H7 (cell line): ENCODE measurements at regions not wholly inside any gene's neighbourhood (a gene's known extent, or its start where the extent isn't known, plus 50 kb on each side); places are given as distances from the start of the nearest gene placed in this dataset.
"Not testable (repeated sequence)": the region's sequence is repeated elsewhere in the genome, so short reads cannot be mapped to it uniquely, and the experiment has no call there.

Experiments
- DNase-seq: peaks from one replicate; pipeline ENCODE4 v3.0.0; 2012
- H3K27me3 ChIP-seq: 2 replicates; pipeline ENCODE4 v1.6.0; 2011; ENCODE audit warnings: mild to moderate bottlenecking, low read length; ENCODE audit not compliant: control insufficient read depth, insufficient read depth
- H3K36me3 ChIP-seq: replicated peaks from 2 replicates; pipeline ENCODE4 v1.5.1; 2011; ENCODE audit warnings: low read length; ENCODE audit not compliant: control insufficient read depth, insufficient read depth
- H3K4me3 ChIP-seq: 2 replicates; pipeline ENCODE4 v1.5.1; 2011; ENCODE audit warnings: low read depth, mild to moderate bottlenecking, control low read depth, low read length, moderate library complexity; ENCODE audit not compliant: insufficient read depth

DNA sequence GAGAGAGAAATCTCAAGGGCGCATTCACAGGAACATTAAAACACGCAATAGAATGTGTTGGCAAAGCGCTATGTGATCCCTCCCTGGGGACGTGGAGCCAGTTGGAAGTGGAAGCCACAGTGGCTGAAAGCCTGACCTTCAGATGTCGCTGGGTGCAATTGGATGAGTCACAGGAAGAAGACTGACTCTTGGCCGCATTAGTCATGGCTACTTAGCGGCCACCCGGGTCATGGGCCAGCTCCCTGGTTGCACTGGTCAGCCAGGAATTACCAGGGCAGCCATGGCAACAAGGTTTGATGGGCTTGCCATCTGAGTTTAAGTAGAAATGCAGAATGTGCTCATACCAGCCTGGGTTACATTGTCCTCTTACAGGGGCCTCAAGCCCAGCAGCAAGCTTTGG, 231.2 kb upstream of the FRG2C start:
- not testable (repeated sequence) for H3K27me3 ChIP-seq, DNase-seq, H3K4me3 ChIP-seq, H3K36me3 ChIP-seq

DNA sequence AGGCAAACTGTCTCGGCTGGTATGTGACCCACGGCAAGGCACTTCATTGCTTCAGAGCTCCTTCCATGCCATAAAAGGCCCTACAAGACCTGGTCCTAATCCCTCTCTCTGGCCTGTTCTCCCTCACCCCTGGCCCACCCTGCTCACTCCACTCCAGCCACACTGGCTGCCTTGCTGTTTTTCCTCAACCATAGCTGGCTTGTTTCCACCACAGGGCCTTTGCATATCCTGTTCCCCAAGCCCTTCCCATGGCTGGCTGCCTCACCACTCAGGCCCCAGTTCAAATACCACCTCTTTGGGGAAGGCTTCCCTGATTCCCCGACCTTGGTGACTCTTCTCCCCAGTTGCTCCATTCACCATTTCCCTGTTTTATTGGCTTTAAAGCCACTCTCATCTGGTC, 230.8 kb upstream of the FRG2C start:
- not testable (repeated sequence) for H3K36me3 ChIP-seq, H3K27me3 ChIP-seq, H3K4me3 ChIP-seq, DNase-seq

DNA sequence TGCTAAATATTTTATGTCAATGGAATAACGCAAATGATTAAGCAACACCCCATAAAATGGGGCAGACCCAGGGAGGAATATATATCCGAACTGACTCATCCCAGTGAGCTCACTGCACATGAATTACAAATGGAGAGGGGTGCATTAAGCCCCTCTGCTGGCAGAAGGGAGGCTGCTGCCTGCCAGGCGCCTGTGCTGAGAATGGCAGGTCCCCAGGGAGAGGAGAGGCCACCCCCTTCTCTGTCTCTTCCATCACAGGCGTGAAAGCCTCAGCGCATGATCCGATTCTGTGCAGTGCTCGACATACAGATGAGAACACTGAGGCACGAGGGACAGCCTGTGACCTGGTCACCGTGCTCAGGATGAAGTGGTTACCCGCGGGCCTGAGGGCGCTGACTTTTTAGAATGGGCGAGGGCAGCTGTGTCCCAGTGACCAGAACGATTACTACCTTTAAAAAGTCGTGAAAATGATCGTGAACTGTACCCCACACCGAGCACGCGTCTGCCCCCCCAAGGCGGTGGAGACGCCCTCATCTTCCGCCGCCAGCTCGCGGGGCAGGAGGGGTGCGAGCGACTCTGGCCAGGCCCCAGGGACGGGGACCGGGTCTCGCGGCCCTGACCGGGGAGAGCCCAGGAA, 229.7 kb upstream of the FRG2C start:
- peak overlapping the region; percentile 59 for H3K4me3 ChIP-seq
- not testable (repeated sequence) for H3K36me3 ChIP-seq, H3K27me3 ChIP-seq
- peak; percentile 37 for DNase-seq

DNA sequence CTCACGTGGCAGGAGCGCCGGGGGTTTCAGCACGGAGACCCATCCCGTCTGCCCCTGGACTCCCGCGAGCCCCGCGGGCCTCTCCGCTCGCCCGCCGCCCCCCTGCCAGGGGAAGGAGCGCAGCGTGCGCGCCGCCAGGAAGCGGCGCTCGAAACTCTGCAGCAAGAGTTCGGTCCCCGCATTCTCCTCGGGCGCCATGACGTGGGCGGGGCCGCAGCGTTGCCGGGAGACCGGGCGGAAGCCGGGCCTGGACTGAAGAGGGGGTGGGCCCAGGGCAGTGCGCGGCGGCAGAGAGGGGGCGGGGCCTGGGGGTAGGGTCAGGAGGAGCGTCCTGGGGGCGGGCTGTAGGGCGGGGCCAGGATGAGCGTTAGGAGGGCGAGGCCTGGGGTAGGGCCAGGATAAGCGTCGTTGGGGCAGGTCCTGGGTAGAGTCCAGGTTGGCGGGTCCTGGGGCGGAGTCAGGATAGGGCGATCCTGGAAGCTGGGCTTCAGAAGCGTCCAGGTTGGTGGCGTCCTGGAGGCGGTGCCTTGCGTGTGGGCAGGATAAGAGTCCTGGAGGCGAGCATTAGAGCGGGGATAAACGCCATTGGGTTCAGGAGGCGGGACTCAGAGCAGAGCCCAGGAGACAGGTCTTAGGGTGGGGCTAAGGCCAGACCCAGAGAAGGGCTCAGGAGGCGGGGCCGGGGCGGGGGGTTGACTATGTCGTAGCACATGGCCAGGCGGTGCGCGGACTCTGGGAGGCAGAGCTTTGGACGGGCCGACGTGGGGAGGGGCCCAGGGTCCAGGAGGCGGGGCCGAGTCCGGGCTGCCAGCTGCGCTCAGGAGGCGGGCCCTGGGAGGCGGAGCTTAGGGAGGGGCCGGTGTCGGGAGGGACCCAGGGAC, 229.0 kb upstream of the FRG2C start:
- H3K27me3 ChIP-seq, H3K36me3 ChIP-seq: not testable (repeated sequence)
- peak overlapping the region; percentile 59 for H3K4me3 ChIP-seq
- peak; percentile 97 for DNase-seq

DNA sequence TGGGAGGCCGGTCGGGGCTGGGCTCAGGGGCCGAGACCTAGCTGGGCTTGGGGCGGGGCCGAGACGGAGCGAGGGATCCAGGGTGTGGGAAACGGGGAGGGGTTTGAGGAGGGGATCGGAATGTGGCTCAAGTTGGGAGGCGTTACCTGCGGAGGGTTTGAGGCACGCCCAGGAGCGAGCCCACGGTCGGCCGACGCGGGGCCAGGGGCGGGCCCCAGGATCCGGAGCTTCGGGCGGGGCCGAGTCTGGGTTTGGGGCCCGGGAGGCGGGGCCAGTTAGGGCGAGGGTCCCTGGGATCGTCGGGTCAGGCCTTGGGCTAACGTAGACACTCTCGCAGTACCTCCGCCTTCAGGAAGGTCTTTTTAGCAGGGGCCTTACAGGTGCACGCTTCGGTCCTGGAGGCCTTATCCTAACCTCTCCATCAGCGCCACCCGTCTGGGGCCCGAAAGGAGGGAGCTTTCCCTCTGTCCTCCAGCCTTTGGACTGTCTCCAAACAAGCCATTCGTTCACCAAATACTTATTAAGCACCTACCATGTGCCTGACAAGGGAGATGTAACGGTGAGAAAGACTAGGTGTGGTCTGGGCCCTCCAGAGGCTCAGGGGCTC, 228.2 kb upstream of the FRG2C start:
- peak overlapping the region; percentile 51 for H3K4me3 ChIP-seq
- not testable (repeated sequence) for H3K27me3 ChIP-seq, H3K36me3 ChIP-seq
- DNase-seq: peak; percentile 89

DNA sequence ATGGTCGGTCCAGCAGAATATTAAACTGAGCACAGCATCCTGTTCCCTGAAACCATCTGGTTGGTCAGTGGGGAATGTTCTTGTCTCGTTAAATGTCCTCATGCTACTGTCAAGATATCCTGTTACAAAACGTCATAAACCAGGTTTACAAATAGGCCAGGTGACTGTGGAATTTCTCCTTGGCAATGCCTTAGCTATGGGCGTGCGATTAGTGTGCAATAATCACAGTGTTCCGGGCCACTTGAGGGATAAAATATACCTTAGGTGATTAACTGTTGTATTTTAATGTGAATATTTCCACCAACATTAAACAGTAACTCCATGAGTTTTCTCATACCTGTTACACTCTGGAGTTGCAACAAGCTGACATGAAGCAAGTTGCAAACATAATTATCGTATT, 223.1 kb upstream of the FRG2C start:
- not testable (repeated sequence) for H3K4me3 ChIP-seq, H3K27me3 ChIP-seq, DNase-seq, H3K36me3 ChIP-seq

DNA sequence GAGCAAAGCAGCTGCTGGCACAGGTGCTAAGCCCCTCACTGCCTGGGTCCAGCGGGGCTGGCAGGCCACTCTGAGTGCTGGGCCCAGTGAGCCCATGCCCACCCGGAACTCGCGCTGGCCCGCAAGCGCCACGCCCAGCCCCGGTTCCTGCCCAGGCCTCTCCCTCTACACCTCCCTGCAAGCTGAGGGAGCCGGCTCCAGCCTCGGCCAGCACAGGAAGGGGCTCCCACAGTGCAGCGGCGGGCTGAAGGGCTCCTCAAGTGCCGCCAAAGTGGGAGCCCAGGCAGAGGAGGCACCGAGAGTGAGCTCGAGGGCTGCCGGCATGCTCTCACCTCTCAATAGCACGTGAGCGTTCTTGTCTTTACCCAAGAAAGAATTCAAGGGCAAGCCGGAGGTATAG, 219.5 kb upstream of the FRG2C start:
- H3K27me3 ChIP-seq, H3K4me3 ChIP-seq, H3K36me3 ChIP-seq, DNase-seq: not testable (repeated sequence)

DNA sequence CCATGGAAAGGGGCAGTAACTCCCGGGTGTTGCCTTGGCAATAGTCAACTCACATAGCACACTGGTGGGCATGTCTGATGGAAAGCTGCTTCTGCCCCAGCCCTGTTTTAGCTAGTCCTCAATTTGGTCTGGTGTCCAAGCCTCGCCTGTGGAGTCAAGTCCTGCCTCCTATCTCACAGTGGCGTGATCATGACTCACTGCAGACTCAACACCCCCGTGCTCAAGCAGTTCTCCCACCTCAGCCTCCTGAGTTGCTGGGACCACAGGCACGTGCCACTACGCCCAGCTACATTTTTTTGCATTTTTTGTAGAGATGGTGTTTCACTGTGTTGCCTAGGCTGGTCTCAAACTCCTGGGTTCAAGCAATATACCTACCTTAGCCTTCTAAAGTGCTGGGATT, 218.9 kb upstream of the FRG2C start:
- H3K36me3 ChIP-seq, H3K27me3 ChIP-seq, H3K4me3 ChIP-seq, DNase-seq: not testable (repeated sequence)

DNA sequence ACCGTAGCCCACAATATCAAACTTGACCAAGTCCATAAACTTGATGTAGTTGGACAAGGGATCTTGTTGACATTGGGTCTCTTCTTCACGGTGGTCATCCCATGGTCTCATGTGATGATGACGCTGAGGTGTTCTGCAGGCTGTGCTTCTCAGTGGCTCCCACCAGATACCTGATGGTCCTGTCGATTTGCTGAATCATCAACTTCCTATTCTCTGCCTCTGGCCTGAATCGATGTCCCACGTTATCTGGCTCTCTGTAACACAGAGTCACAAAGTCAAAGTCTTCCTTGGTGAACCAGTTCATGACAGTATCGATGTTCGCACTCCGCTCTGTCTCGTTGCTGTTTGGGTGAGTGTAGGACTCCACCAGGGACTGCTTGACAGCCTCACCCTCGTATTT, 217.2 kb upstream of the FRG2C start:
- DNase-seq, H3K4me3 ChIP-seq, H3K36me3 ChIP-seq, H3K27me3 ChIP-seq: not testable (repeated sequence)

DNA sequence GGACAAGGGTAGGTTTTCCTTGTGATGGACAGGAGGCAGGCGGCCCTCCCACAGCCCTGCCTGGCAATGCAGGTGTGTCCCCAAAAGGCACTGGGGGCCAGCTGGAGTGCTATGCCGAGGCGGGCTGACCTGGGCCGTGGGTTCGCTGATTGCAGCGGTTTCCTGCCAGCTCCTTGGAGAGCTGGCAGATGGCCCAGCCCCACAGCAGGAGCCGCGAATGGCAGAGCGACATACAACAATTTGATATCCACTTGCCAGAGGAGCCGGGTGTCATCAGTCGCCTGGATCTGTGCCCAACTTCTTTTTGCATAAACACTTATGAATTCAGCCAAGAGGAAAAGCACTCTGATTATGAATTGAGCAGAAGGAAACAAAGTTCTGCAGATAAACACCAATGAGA, 210.8 kb upstream of the FRG2C start:
- H3K4me3 ChIP-seq, H3K27me3 ChIP-seq, DNase-seq, H3K36me3 ChIP-seq: not testable (repeated sequence)

DNA sequence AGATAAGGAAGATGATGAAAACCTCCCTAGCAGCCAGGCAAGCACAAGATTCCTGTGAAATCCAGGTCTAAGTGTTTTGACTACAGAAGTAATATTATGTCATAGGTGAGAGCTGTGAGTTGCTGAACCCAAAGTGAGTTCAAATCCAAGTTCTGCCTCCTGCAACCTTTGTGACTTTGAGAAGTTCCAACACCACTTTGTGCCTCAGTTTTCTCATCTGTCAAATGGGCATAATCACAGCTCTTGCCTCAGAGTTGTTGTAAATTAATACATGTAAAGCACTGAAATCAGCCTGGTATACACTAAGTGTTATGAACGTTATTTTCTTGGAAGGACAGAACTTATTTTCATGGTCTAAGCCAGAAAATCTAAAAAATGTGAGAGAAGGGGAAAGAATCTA, 210.3 kb upstream of the FRG2C start:
- not testable (repeated sequence) for H3K27me3 ChIP-seq, H3K36me3 ChIP-seq, H3K4me3 ChIP-seq, DNase-seq

DNA sequence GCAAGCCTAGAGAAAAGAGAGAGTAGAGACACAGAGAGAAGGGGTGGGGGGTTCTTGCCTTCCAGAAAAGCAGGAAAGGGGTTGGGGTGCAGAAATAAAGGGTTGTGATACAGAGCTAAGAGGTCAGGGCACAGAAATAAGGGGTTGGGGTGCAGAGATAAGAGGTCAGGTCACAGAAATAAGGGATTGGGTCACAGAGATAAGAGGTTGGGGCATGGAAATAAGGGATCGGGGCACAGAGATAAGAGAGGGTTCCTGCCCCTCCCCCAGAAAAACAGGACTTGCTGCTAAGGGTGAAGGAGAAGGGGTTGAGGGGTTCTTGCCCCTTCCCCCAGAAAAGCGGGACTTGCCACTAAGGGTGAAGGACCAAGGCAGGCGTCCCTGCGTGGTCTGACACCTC, 189.6 kb upstream of the FRG2C start:
- not testable (repeated sequence) for H3K27me3 ChIP-seq, H3K36me3 ChIP-seq, H3K4me3 ChIP-seq, DNase-seq

DNA sequence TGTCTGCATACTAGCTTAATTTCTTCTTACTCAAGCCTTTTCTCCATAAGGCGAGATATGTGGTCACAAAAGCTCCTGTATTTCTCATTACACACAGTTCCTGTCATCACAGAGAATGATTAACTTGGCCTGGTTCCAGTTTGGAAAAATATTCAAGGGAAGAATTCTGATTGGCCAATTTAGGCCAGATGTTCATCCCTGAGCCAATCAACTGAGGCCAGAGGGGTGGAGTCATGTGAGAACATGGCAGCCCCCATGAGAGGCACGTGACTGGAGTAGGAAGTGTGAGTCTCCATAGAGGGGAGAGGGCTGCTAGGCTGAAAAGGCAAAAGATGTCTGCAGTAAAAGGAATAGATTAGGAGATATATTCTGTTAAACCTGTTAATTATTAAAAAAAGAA, 167.5 kb upstream of the FRG2C start:
- not testable (repeated sequence) for H3K4me3 ChIP-seq, H3K36me3 ChIP-seq, H3K27me3 ChIP-seq, DNase-seq

DNA sequence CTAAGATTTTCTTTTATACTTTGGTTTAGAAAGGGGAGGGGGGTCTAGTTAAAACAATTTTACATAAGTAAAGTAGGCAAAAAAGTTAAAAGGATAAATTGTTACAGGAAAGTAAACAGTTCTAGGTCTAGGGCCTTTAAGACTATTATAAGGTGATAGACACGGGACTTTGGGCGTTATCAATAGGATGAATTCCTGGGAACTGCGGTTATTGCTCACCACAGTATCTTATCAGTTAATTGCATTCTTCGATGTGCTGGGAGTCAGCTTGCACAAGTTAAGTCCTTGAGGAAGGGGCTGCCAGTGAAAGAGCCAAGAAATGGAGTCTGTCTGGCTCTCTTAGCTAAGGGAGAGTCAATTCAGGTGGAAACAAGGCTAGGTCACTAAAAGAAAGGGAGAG, 163.8 kb upstream of the FRG2C start:
- DNase-seq, H3K27me3 ChIP-seq, H3K36me3 ChIP-seq, H3K4me3 ChIP-seq: not testable (repeated sequence)

DNA sequence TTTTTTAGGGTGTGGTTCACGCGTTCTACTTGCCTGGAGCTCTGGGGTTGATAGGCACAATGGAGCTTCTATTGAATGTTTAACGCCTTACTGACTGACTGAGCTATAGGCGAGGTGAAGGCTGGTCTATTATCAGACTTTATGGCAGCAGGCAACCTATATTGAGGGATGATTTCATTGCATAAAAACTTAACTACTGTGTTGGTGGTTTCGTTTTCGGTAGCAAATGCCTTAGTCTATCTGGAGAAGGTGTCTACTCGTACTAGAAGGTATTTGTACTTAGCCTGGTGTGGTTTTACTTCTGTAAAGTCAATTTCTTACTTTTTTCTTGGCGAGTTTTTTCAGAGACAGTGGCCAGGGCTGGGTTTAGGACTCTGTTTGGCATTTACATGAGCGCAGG, 162.0 kb upstream of the FRG2C start:
- not testable (repeated sequence) for H3K36me3 ChIP-seq, H3K27me3 ChIP-seq, H3K4me3 ChIP-seq, DNase-seq
